K562 (cell line): ENCODE measurements at regions not wholly inside any gene's neighbourhood (a gene's known extent, or its start where the extent isn't known, plus 50 kb on each side); places are given as distances from the start of the nearest gene placed in this dataset.

Experiments
- ATAC-seq: fragments of 200-7000 bp; cut with Tn5 transposase; 3 replicates; pipeline ENCODE4 v1.9.1; 2020; ENCODE audit warnings: moderate library complexity
- BruUV-seq: library from RNA; stranded (reverse); fragments of 400-500 nt; replicated peaks from 2 replicates; lab custom pipeline; 2021; lab: Mats Ljungman, UMichigan
- CTCF ChIA-PET: fragments of 300-600 bp; formaldehyde crosslinking; extraction: SDS; loops from one replicate; lab custom pipeline; 2021; ENCODE audit warnings: low intra/inter-chr PET ratio; lab: Yijun Ruan, JAX
- POLR2A ChIA-PET: fragments of 300-600, 350-650 bp; sonication (Branson Sonifier 250); formaldehyde crosslinking; extraction: SDS; loops from one replicate; lab custom pipeline; 2021; ENCODE audit warnings: antibody characterized with exemption, inconsistent platforms; lab: Yijun Ruan, JAX
- DNase-seq, 4 experiments: peaks; one replicate each; pipeline versions ENCODE4 v3.0.0 to v3.0.0-alpha.2; 2011 to 2018; ENCODE audit warnings: low spot score in 3 of 4, mixed read lengths in 3 of 4; ENCODE audit errors: extremely low read depth in 1 of 4
- FAIRE-seq: peaks from 2 replicates; lab custom pipeline; 2011; peaks lifted over from hg19 to GRCh38; lab: Jason Lieb, UNC
- H2AFZ ChIP-seq: 2 replicates; pipeline ENCODE4 v1.6.0; 2011; ENCODE audit warnings: low read depth, low read length, control low read depth, inconsistent platforms
- H3K27ac ChIP-seq: fragments of 200-600 bp; 3 replicates; pipeline ENCODE4 v1.8.0; 2011; ENCODE audit warnings: low read depth, mild to moderate bottlenecking, control low read depth, inconsistent platforms, low read length, moderate library complexity, mixed read lengths; ENCODE audit errors: extremely low read depth
- H3K27me3 ChIP-seq, 2 experiments: fragments of 300-600 bp in 1 of 2; 2 replicates in 1 of 2; 3 replicates in 1 of 2; pipeline versions ENCODE4 v1.6.0 to v1.8.0; 2011; ENCODE audit warnings: inconsistent platforms in 2 of 2, low read length in 2 of 2, mild to moderate bottlenecking in 1 of 2, mixed read lengths in 1 of 2, moderate library complexity in 1 of 2; ENCODE audit not compliant: control insufficient read depth in 2 of 2, insufficient read depth in 2 of 2
- H3K36me3 ChIP-seq: fragments of 300-600 bp; 3 replicates; pipeline ENCODE4 v1.8.0; 2011; ENCODE audit warnings: mild to moderate bottlenecking, low read length, inconsistent platforms; ENCODE audit not compliant: control insufficient read depth, insufficient read depth
- H3K4me1 ChIP-seq, 2 experiments: fragments of 200-600 bp in 1 of 2; replicated peaks in 1 of 2; 2 replicates in 1 of 2; 3 replicates in 1 of 2; pipeline versions ENCODE4 v1.5.1 to v1.8.0; 2011; ENCODE audit warnings: inconsistent platforms in 2 of 2, low read length in 2 of 2, mild to moderate bottlenecking in 1 of 2, mixed read lengths in 1 of 2, moderate library complexity in 1 of 2; ENCODE audit not compliant: control insufficient read depth in 2 of 2, insufficient read depth in 2 of 2
- H3K4me2 ChIP-seq: 2 replicates; pipeline ENCODE4 v1.6.1; 2011; ENCODE audit warnings: low read length, control low read depth, inconsistent platforms, mixed read lengths; ENCODE audit not compliant: insufficient read depth
- H3K4me3 ChIP-seq: fragments of 200-600 bp; sonication (generic), shearing (Covaris generic); 2 replicates; pipeline ENCODE4 v1.5.1; 2016; ENCODE audit warnings: control low read depth, inconsistent platforms
- H3K79me2 ChIP-seq: fragments of 200-600 bp; 3 replicates; pipeline ENCODE4 v1.8.0; 2011; ENCODE audit warnings: low read length, inconsistent platforms; ENCODE audit not compliant: control insufficient read depth, insufficient read depth
- H3K9ac ChIP-seq, 2 experiments: 2 replicates each; pipeline versions ENCODE4 v1.6.0 to v1.6.1; 2011; ENCODE audit warnings: low read depth in 2 of 2, low read length in 2 of 2, control low read depth in 1 of 2, inconsistent platforms in 1 of 2, mild to moderate bottlenecking in 1 of 2, mixed read lengths in 1 of 2; ENCODE audit not compliant: insufficient read depth in 1 of 2
- H3K9me1 ChIP-seq: one replicate; pipeline ENCODE4 v1.6.0; 2011; ENCODE audit warnings: inconsistent platforms, mild to moderate bottlenecking, low read length, moderate library complexity; ENCODE audit not compliant: control insufficient read depth, insufficient read depth
- H3K9me3 ChIP-seq: replicated peaks from 2 replicates; pipeline ENCODE4 v1.5.1; 2011; ENCODE audit warnings: low read depth, low read length, inconsistent platforms; ENCODE audit not compliant: control insufficient read depth, insufficient read depth
- H4K20me1 ChIP-seq: replicated peaks from 2 replicates; pipeline ENCODE4 v1.6.1; 2011; ENCODE audit warnings: low read length, inconsistent platforms, mixed read lengths; ENCODE audit not compliant: control insufficient read depth, insufficient read depth
- BDP1 ChIP-seq: IDR thresholded peaks from 3 replicates; pipeline ENCODE4 v1.6.1; 2011; ENCODE audit not compliant: insufficient read length, insufficient read depth
- CREB3L1 ChIP-seq: fragments of 450-650 bp; IDR thresholded peaks from 2 replicates; pipeline ENCODE4 v1.6.1; 2014; ENCODE audit warnings: low read depth, mild to moderate bottlenecking, moderate library complexity, borderline replicate concordance
- E2F8 ChIP-seq: fragments of 450-650 bp; IDR thresholded peaks from 2 replicates; pipeline ENCODE4 v1.7.1; 2018; ENCODE audit warnings: mild to moderate bottlenecking, low read depth; ENCODE audit not compliant: partially characterized antibody
- HNRNPK ChIP-seq: fragments of 200-400 bp; formaldehyde crosslinking; IDR thresholded peaks from one replicate; pipeline ENCODE4 v1.6.1; 2018; ENCODE audit warnings: mild to moderate bottlenecking, low read depth, low read length; ENCODE audit not compliant: poor library complexity, severe bottlenecking
- HOMEZ ChIP-seq: fragments of 250-450 bp; sonication (Bioruptor Pico); IDR thresholded peaks from 2 replicates; pipeline ENCODE4 v1.4.0; 2020; ENCODE audit warnings: mild to moderate bottlenecking, moderate library complexity
- JUN ChIP-seq, 2 experiments: sonication (generic) in 1 of 2; formaldehyde crosslinking in 1 of 2; IDR thresholded peaks; 2 replicates each; pipeline versions ENCODE4 v1.6.1 to v1.8.0; 2012 to 2022; ENCODE audit warnings: borderline replicate concordance in 2 of 2, mild to moderate bottlenecking in 2 of 2, improper control_type of control experiment in 1 of 2, low read depth in 1 of 2, low read length in 1 of 2, missing genetic modification reagents in 1 of 2
- KAT2B ChIP-seq: IDR thresholded peaks from one replicate; pipeline ENCODE4 v1.6.1; 2012; ENCODE audit warnings: low read depth, mild to moderate bottlenecking, control low read depth, inconsistent platforms, low read length, moderate library complexity
- PCBP1 ChIP-seq: fragments of 200-400 bp; formaldehyde crosslinking; IDR thresholded peaks from 2 replicates; pipeline ENCODE4 v1.6.1; 2018; ENCODE audit warnings: mild to moderate bottlenecking, low read depth, low read length; ENCODE audit not compliant: poor library complexity, severe bottlenecking
- PYGO2 ChIP-seq: fragments of 450-650 bp; IDR thresholded peaks from 2 replicates; pipeline ENCODE4 v1.6.1; 2016; ENCODE audit warnings: mild to moderate bottlenecking, missing genetic modification characterization, moderate library complexity, missing compliant biosample characterization
- RBM39 ChIP-seq: fragments of 200-400 bp; formaldehyde crosslinking; optimal IDR thresholded peaks from 2 replicates; pipeline ENCODE3; 2018; ENCODE audit warnings: low read depth, low read length
- SMARCC2 ChIP-seq: fragments of 450-650 bp; IDR thresholded peaks from 2 replicates; pipeline ENCODE4 v1.6.1; 2017; ENCODE audit warnings: antibody characterized with exemption, moderate library complexity, mild to moderate bottlenecking, low read depth
- YY1 ChIP-seq, 3 experiments: IDR thresholded peaks; 2 replicates each; pipeline ENCODE4 v1.6.1; 2011; ENCODE audit warnings: low read length in 2 of 3, mild to moderate bottlenecking in 2 of 3, moderate library complexity in 2 of 3, borderline replicate concordance in 1 of 3, control low read depth in 1 of 3, low read depth in 1 of 3; ENCODE audit not compliant: insufficient read depth in 3 of 3, insufficient replicate concordance in 2 of 3, control insufficient read depth in 1 of 3, insufficient read length in 1 of 3; ENCODE audit errors: extremely low read depth in 1 of 3
- ZNF561 ChIP-seq: fragments of 450-650 bp; formaldehyde crosslinking; conservative IDR thresholded peaks from 2 replicates; pipeline ENCODE4 v1.4.0; 2020; ENCODE audit warnings: mild to moderate bottlenecking, moderate library complexity
- ZNF766 ChIP-seq: fragments of 200-800 bp; sonication (Bioruptor generic); conservative IDR thresholded peaks from 2 replicates; pipeline ENCODE4 v1.6.1; 2016; ENCODE audit warnings: missing genetic modification characterization, missing compliant biosample characterization
- ZZZ3 ChIP-seq: fragments of 450-650 bp; IDR thresholded peaks from 2 replicates; pipeline ENCODE4 v1.6.1; 2016; ENCODE audit warnings: antibody characterized with exemption, mild to moderate bottlenecking, moderate library complexity
- WGBS: fragments of 100-300 bp; shearing (Covaris generic); methylation state at CpG from one replicate; pipeline ENCODE4 v1.1.6; 2016; ENCODE audit warnings: low coverage, mixed read lengths; ENCODE audit not compliant: insufficient coverage; ENCODE audit errors: missing lambda C conversion rate; 5-methylcytosine and 5-hydroxymethylcytosine counted together
- in situ Hi-C: fragments of 300-500 bp; cut with MboI; formaldehyde crosslinking; loops from 4 replicates; pipeline ENCODE4 v1.15.0; 2018; ENCODE audit warnings: inconsistent platforms, mixed read lengths
- intact Hi-C: fragments of 100-400 bp; cut with micrococcal nuclease; formaldehyde crosslinking; loops from 2 replicates; pipeline ENCODE4 v1.14.2; 2022

GRCh38 chr7:9680713-9681112 is 1247.3 kb downstream of the NXPH1 start:
- FAIRE-seq (no peak), DNase-seq (no peak), ATAC-seq (no peak)
- ChIA-PET CTCF (no interaction called here), POLR2A (no interaction called here)
- no TSS peak for BruUV-seq
- Histone ChIP-seq H2AFZ (no peak overlapping the region), H3K9me1 (no peaks in the 10 kb centered on the region), H3K79me2 (no peaks in the 10 kb centered on the region), H3K4me3 (no peak overlapping the region), H3K4me1 (no peaks in the 10 kb centered on the region), H3K4me2 (no peak overlapping the region), H3K27me3 (no peaks in the 10 kb centered on the region), H3K27ac (no peak overlapping the region), H3K9me3 (no peaks in the 10 kb centered on the region; the same call in 1 of the 2 replicates), H4K20me1 (no peaks in the 10 kb centered on the region), H3K9ac (no peak overlapping the region), H3K36me3 (no peaks in the 10 kb centered on the region)
- TF ChIP-seq JUN (IDR thresholded peaks at IDR 0.05; ENCODE audit: borderline replicate concordance, low read depth, low read length) (no peak), JUN (CRISPR knock-in tag; IDR thresholded peaks at IDR 0.05; ENCODE audit: borderline replicate concordance) (no peak), KAT2B (no peak), PCBP1 (no peak), E2F8 (no peak), ZNF766 (CRISPR knock-in tag) (no peak), ZZZ3 (no peak), PYGO2 (tag) (no peak), ZNF561 (no peak), BDP1 (no peak), HOMEZ (no peak), SMARCC2 (no peak), YY1 (IDR thresholded peaks at IDR 0.05; ENCODE audit: borderline replicate concordance in 1 of 3, control insufficient read depth in 1 of 3, extremely low read depth in 1 of 3, insufficient read depth in 3 of 3, insufficient read length in 1 of 3, insufficient replicate concordance in 2 of 3, low read depth in 1 of 3, low read length in 2 of 3) (no peak), CREB3L1 (no peak), RBM39 (no peak), HNRNPK (no peak)
- in situ Hi-C loops = no loop called here
- intact Hi-C loops = no loop called here
- 0% methylated on average over 2 of the region's 2 CpGs for WGBS
